Breast epithelium (tissue), 3 donors: ENCODE measurements at regions not wholly inside any gene's neighbourhood (a gene's known extent, or its start where the extent isn't known, plus 50 kb on each side); places are given as distances from the start of the nearest gene placed in this dataset.

Source experiments
- POLR2A ChIP-seq: fragments of 450-650 bp; IDR thresholded peaks from one replicate; pipeline ENCODE4 v1.6.1; 2016; ENCODE audit warnings: antibody characterized with exemption, mild to moderate bottlenecking, moderate library complexity
- TF ChIP-seq, protein P1 (sequence below), 3 donors: fragments of 450-650 bp; IDR thresholded peaks; one replicate each; pipeline ENCODE4 v1.5.1; 2016 to 2017; ENCODE audit warnings: antibody characterized with exemption in 3 of 3, mild to moderate bottlenecking in 3 of 3, moderate library complexity in 3 of 3

DNA sequence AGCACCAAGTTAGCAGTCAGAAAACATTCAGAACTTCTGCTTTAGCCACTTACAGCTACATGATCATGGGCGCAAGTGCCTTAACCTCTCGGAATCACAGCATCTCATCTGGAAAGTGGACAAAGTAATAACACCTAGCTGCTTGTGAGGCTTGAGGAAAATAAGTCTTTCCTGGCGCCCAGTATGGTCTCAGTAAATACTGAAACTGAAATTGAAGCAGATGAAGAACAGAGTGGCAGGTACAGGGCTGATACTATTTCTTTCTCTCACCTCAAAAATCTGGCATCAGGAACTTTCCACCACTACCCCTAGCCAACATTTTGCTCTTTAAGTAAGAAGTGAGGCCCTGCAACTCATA lies 129.7 kb upstream of the FUT8 start:
- TF ChIP-seq POLR2A, result no peak
- TF ChIP-seq, protein P1, sequence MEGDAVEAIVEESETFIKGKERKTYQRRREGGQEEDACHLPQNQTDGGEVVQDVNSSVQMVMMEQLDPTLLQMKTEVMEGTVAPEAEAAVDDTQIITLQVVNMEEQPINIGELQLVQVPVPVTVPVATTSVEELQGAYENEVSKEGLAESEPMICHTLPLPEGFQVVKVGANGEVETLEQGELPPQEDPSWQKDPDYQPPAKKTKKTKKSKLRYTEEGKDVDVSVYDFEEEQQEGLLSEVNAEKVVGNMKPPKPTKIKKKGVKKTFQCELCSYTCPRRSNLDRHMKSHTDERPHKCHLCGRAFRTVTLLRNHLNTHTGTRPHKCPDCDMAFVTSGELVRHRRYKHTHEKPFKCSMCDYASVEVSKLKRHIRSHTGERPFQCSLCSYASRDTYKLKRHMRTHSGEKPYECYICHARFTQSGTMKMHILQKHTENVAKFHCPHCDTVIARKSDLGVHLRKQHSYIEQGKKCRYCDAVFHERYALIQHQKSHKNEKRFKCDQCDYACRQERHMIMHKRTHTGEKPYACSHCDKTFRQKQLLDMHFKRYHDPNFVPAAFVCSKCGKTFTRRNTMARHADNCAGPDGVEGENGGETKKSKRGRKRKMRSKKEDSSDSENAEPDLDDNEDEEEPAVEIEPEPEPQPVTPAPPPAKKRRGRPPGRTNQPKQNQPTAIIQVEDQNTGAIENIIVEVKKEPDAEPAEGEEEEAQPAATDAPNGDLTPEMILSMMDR (IDR thresholded peaks at IDR 0.05), result no peak
